ENCODE measurements at regions not wholly inside any gene's neighbourhood (a gene's known extent, or its start where the extent isn't known, plus 50 kb on each side); places are given as distances from the start of the nearest gene placed in this dataset.

GRCh38 chr9:25025686-25026085 is 480.0 kb upstream of the IZUMO3 start:
- Histone ChIP-seq H3K9me3 (replicated peaks in 1 of 3) (no peaks in the 10 kb centered on the region), H3K4me1 (replicated peaks in 1 of 2) (no peaks in the 10 kb centered on the region), H3K27me3 (no peaks in the 10 kb centered on the region), H3K36me3 (replicated peaks in 1 of 2) (no peaks in the 10 kb centered on the region), H3K4me3 (no peak overlapping the region), H3K27ac (no peak overlapping the region)
- TF ChIP-seq CTCF (IDR thresholded peaks at IDR 0.05) (no peak), POLR2A (IDR thresholded peaks at IDR 0.05) (no peak)
- no peak for DNase-seq
- intact Hi-C loops (cut with DNase I), result no loop called here
- 79 to 92% (median 87%) methylated on average over 5 to 9 of the region's 9 CpGs for WGBS, 4 donors

GRCh38 chr9:25025156-25025555 is 479.5 kb upstream of the IZUMO3 start:
- 40 to 89% (median 83%) methylated on average over 1 to 5 of the region's 5 CpGs for WGBS, 4 donors
- H3K9me3 ChIP-seq (replicated peaks in 1 of 3), result no peaks in the 10 kb centered on the region
- DNase-seq, result no peak
- no peaks in the 10 kb centered on the region for H3K4me1 ChIP-seq (replicated peaks in 1 of 2)
- no peak overlapping the region for H3K27ac ChIP-seq
- H3K36me3 ChIP-seq (replicated peaks in 1 of 2), result no peaks in the 10 kb centered on the region
- no peak overlapping the region for H3K4me3 ChIP-seq
- no peak for TF ChIP-seq CTCF (IDR thresholded peaks at IDR 0.05)
- intact Hi-C loops (cut with DNase I), result no loop called here
- no peaks in the 10 kb centered on the region for H3K27me3 ChIP-seq

- DNase-seq, result no peak
- H3K4me3 ChIP-seq, result no peak overlapping the region
- intact Hi-C loops (cut with DNase I), result no loop called here
- no peak overlapping the region for H3K27ac ChIP-seq
- H3K36me3 ChIP-seq (replicated peaks in 1 of 2), result no peaks in the 10 kb centered on the region
- WGBS, 4 donors, result 47 to 95% (median 91%) methylated on average over 1 of the region's 1 CpG
- H3K9me3 ChIP-seq (replicated peaks in 1 of 3), result no peaks in the 10 kb centered on the region
- no peak for TF ChIP-seq CTCF (IDR thresholded peaks at IDR 0.05)
- TF ChIP-seq POLR2A (IDR thresholded peaks at IDR 0.05), result no peak
- no peaks in the 10 kb centered on the region for H3K27me3 ChIP-seq
- no peaks in the 10 kb centered on the region for H3K4me1 ChIP-seq (replicated peaks in 1 of 2)
These were observed 472.1 kb upstream of the IZUMO3 start for GRCh38 chr9:25017779-25018178.

- Histone ChIP-seq H3K36me3 (replicated peaks in 1 of 2) (no peaks in the 10 kb centered on the region), H3K27ac (no peak overlapping the region), H3K9me3 (replicated peaks in 1 of 3) (no peaks in the 10 kb centered on the region), H3K27me3 (no peaks in the 10 kb centered on the region), H3K4me1 (replicated peaks in 1 of 2) (no peaks in the 10 kb centered on the region), H3K4me3 (no peak overlapping the region)
- 76 to 86% (median 79%) methylated on average over 2 of the region's 2 CpGs for WGBS, 4 donors
- no peak for DNase-seq
- TF ChIP-seq POLR2A (IDR thresholded peaks at IDR 0.05) (no peak), CTCF (IDR thresholded peaks at IDR 0.05) (no peak)
- intact Hi-C loops (cut with DNase I), result no loop called here
These were observed 464.4 kb upstream of the IZUMO3 start for GRCh38 chr9:25010027-25010662.
